ENCODE measurements at regions not wholly inside any gene's neighbourhood (a gene's known extent, or its start where the extent isn't known, plus 50 kb on each side); places are given as distances from the start of the nearest gene placed in this dataset.
A peak's percentile ranks its signal among the peaks of the same experiment; 100 is the strongest.

DNA sequence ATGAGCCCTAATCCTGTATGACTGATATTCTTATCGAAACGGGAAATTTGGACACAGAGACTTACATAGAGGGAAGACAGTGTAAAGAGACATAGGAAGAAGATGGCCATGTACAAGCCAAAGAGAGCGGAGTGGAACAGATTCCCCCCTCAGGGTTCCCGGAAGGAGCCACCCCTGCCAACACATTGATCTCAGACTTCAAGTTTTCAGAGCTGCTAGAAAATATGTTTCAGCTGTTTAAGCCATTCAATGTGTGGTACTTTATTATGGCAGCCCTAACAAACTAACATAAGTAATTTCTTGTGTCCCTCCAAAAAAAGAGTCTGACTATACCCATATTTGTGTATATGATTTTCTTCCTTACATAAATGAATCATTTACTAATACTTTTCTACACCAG is 128.0 kb upstream of the STC2 start:
- TF ChIP-seq, protein P1, sequence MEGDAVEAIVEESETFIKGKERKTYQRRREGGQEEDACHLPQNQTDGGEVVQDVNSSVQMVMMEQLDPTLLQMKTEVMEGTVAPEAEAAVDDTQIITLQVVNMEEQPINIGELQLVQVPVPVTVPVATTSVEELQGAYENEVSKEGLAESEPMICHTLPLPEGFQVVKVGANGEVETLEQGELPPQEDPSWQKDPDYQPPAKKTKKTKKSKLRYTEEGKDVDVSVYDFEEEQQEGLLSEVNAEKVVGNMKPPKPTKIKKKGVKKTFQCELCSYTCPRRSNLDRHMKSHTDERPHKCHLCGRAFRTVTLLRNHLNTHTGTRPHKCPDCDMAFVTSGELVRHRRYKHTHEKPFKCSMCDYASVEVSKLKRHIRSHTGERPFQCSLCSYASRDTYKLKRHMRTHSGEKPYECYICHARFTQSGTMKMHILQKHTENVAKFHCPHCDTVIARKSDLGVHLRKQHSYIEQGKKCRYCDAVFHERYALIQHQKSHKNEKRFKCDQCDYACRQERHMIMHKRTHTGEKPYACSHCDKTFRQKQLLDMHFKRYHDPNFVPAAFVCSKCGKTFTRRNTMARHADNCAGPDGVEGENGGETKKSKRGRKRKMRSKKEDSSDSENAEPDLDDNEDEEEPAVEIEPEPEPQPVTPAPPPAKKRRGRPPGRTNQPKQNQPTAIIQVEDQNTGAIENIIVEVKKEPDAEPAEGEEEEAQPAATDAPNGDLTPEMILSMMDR (IDR thresholded peaks at IDR 0.05): no peak
- no peaks in the 10 kb centered on the region for H3K4me1 Mint-ChIP-seq (ENCODE audit: low read depth)
- POLR2A ChIA-PET: no interaction called here
- CTCF ChIA-PET: no interaction called here
- H3K36me3 Mint-ChIP-seq (ENCODE audit: low read depth): no peaks in the 10 kb centered on the region
- no peak overlapping the region for H3K27ac Mint-ChIP-seq
- no peaks in the 10 kb centered on the region for H3K9me3 Mint-ChIP-seq
- intact Hi-C loops (cut with micrococcal nuclease): no loop called here
- no peak overlapping the region for H3K4me3 Mint-ChIP-seq
- ATAC-seq: no peak
- no peak for DNase-seq
- peaks cover 3% of the 10 kb centered on the region for H3K27me3 Mint-ChIP-seq

DNA sequence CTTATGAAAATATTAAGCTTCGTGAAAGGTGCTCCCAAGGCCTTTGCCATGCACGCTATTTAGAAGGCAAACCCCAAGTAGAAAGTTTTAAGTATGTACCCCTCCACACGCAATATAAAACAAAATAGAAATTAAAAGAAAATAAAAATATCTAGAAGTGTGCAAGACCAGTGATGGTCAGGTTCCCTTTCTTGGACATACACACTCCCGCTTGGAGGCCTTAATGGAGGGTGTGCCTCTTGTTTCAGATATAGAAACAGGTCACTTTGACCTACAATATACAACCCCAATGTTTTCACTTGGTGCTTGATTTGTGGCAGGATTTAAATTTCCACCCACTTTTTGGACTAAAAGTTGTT is 127.4 kb upstream of the STC2 start:
- ChIA-PET POLR2A (no interaction called here), CTCF (no interaction called here)
- intact Hi-C loops (cut with micrococcal nuclease): no loop called here
- Mint-ChIP-seq H3K27me3 (peaks cover 3% of the 10 kb centered on the region), H3K4me1 (ENCODE audit: low read depth) (no peaks in the 10 kb centered on the region), H3K27ac (no peak overlapping the region), H3K4me3 (no peak overlapping the region), H3K9me3 (no peaks in the 10 kb centered on the region), H3K36me3 (ENCODE audit: low read depth) (no peaks in the 10 kb centered on the region)
- no peak for ATAC-seq
- TF ChIP-seq, protein P1 (IDR thresholded peaks at IDR 0.05): no peak
- DNase-seq: no peak

DNA sequence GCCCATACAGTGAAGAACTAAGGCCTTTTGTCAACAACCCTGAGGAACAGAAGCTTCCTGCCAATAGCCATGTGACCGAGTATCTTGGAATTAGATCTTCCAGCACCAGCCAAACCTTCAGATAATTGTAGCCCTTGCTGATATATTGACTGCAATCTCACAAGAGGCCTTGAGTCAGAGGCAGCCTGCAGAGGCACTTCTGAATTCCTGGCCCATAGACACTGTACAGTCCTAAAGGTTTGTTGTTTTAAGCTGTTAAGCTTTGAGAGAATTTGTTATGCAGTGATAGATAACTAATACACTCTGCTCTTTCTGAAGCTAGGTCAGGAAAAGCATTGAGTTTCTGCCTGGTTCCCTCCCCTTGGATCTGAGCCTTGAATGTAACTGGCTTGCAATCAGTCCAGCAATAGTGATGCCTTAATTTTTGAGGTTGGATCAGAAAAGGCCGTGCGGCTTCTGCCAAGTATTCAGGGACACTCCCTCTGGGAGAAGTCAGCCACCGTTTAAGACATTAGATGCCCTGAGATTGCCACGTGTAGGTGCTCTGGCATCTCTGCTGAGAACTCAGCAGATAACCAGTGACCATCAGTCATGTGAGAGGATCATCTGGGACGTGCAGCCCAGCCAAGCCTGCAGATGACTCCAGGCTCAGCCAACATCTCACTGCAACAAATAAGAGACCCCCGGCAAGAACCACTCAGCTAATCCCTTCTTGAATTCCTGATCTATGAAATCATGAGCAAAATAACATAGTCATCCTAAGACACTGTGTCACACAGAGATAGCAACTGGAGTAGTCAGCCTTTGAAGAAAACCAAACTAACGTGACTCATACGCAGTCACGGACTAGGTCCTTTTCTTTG is 126.8 kb upstream of the STC2 start:
- POLR2A ChIA-PET: interaction anchor here (0.7 kb wide), 1 partner anchor 24 kb away, joined by 3 read pairs; no protein-coding TSS in a partner anchor
- H3K4me3 Mint-ChIP-seq: no peak overlapping the region
- intact Hi-C loops (cut with micrococcal nuclease): no loop called here
- TF ChIP-seq, protein P1 (IDR thresholded peaks at IDR 0.05): no peak
- no peaks in the 10 kb centered on the region for H3K4me1 Mint-ChIP-seq (ENCODE audit: low read depth)
- CTCF ChIA-PET: interaction anchor here (0.8 kb wide), 1 partner anchor 58 kb away, joined by 3 read pairs; no protein-coding TSS in a partner anchor
- no peaks in the 10 kb centered on the region for H3K36me3 Mint-ChIP-seq (ENCODE audit: low read depth)
- peaks cover 3% of the 10 kb centered on the region for H3K27me3 Mint-ChIP-seq
- no peaks in the 10 kb centered on the region for H3K9me3 Mint-ChIP-seq
- ATAC-seq (no peak), DNase-seq (no peak)
- H3K27ac Mint-ChIP-seq: no peak overlapping the region

DNA sequence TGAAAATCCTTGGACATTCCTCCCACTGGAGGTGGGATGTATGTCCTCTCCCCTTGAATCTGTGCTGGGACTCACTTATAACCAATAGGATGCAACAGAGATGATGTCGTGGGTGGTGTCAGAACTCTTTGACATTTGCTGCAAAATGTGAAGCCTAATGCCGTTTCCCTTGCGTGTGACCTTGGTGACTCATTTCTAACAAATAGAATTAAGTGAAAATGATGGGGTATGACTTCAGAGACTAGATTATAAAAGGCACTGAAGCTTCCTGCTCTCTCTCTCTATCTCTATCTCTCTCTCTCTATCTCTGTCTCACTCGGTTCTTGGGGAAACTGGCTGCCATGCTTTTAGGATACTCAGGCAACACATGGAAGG is 126.1 kb upstream of the STC2 start:
- ChIA-PET POLR2A (interaction anchor here (0.7 kb wide), 1 partner anchor 23 kb away, joined by 3 read pairs; no protein-coding TSS in a partner anchor), CTCF (interaction anchor here (0.8 kb wide), 1 partner anchor 58 kb away, joined by 3 read pairs; no protein-coding TSS in a partner anchor)
- H3K27ac Mint-ChIP-seq: no peak overlapping the region

DNA sequence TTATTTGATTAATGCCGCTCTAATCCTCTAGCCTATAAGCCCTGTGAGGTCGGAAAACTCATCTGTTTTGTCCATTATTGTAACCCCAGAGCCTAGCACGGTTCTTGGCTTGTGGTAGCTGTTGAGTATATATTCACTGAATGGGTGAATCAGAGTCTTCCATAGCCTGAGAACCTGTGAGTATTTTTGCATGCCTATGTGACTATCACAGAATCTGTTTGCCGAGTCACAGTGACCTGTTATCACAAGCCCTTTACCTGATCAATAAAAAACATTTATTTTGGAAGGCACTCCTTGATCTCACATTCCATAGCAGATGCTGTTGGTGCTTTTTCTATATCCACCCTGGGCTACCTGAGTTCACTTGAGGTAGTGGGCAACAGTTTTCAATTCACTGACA is 125.0 kb upstream of the STC2 start:
- intact Hi-C loops (cut with micrococcal nuclease): no loop called here
- TF ChIP-seq, protein P1 (IDR thresholded peaks at IDR 0.05): no peak
- CTCF ChIA-PET: interaction anchor here (1.5 kb wide), 1 partner anchor 8 kb away, joined by 4 read pairs; no protein-coding TSS in a partner anchor
- ATAC-seq: no peak
- H3K27me3 Mint-ChIP-seq: peaks cover 3% of the 10 kb centered on the region
- no peak overlapping the region for H3K27ac Mint-ChIP-seq
- POLR2A ChIA-PET: no interaction called here
- H3K4me3 Mint-ChIP-seq: no peak overlapping the region
- no peaks in the 10 kb centered on the region for H3K36me3 Mint-ChIP-seq (ENCODE audit: low read depth)
- no peaks in the 10 kb centered on the region for H3K9me3 Mint-ChIP-seq
- no peak for DNase-seq
- H3K4me1 Mint-ChIP-seq (ENCODE audit: low read depth): no peaks in the 10 kb centered on the region

More for the DNA sequence above, 126.1 kb upstream of the STC2 start:
- Mint-ChIP-seq H3K36me3 (ENCODE audit: low read depth) (no peaks in the 10 kb centered on the region), H3K4me3 (no peak overlapping the region), H3K4me1 (ENCODE audit: low read depth) (no peaks in the 10 kb centered on the region), H3K9me3 (no peaks in the 10 kb centered on the region), H3K27me3 (peaks cover 3% of the 10 kb centered on the region)
- DNase-seq: peak; percentile 3
- intact Hi-C loops (cut with micrococcal nuclease): no loop called here
- ATAC-seq: no peak
- TF ChIP-seq, protein P1 (IDR thresholded peaks at IDR 0.05): no peak
